B cell (primary cell): ENCODE measurements at regions not wholly inside any gene's neighbourhood (a gene's known extent, or its start where the extent isn't known, plus 50 kb on each side); places are given as distances from the start of the nearest gene placed in this dataset.

Experiments
- ATAC-seq: fragments of 200-7000 bp; cut with Tn5 transposase; one replicate; pipeline ENCODE4 v1.10.0; 2021; ENCODE audit warnings: low read depth, mild to moderate bottlenecking, moderate number of reproducible peaks, moderate library complexity
- CTCF ChIA-PET: fragments of 350-600 bp; sonication (Branson Sonifier 250); formaldehyde crosslinking; loops from one replicate; lab custom pipeline; 2021; ENCODE audit warnings: antibody characterized with exemption, inconsistent platforms; lab: Charles Lee
- POLR2A ChIA-PET: fragments of 350-600 bp; sonication (Branson Sonifier 250); formaldehyde crosslinking; loops from one replicate; lab custom pipeline; 2021; ENCODE audit warnings: antibody characterized with exemption; lab: Charles Lee
- DNase-seq: peaks from one replicate; pipeline ENCODE4 v3.0.0; 2013
- H2AFZ ChIP-seq: 2 replicates; pipeline ENCODE4 v1.6.1; 2012; ENCODE audit warnings: mild to moderate bottlenecking, low read depth, low read length; ENCODE audit not compliant: insufficient read depth, poor library complexity, severe bottlenecking
- H3K27ac ChIP-seq, 2 donors: 1 replicate in 1 of 2; 2 replicates in 1 of 2; pipeline ENCODE4 v1.5.1; 2012 to 2013; ENCODE audit warnings: low read length in 2 of 2, mild to moderate bottlenecking in 2 of 2, moderate library complexity in 1 of 2
- H3K27me3 ChIP-seq, 4 experiments: fragments of 200-600 bp in 1 of 4; sonication (generic) in 1 of 4; replicated peaks in 1 of 4; 1 replicate in 2 of 4; 2 replicates in 2 of 4; pipeline versions ENCODE4 v1.6.1 to v1.7.0; 2013 to 2016; ENCODE audit warnings: low read length in 3 of 4, mild to moderate bottlenecking in 2 of 4, mixed read lengths in 1 of 4, moderate library complexity in 1 of 4; ENCODE audit not compliant: insufficient read depth in 4 of 4, control insufficient read depth in 3 of 4; ENCODE audit errors: control extremely low read depth in 1 of 4
- H3K36me3 ChIP-seq, 2 experiments: replicated peaks in 1 of 2; 1 replicate in 1 of 2; 2 replicates in 1 of 2; pipeline versions ENCODE4 v1.6.1 to v1.7.1; 2013; ENCODE audit warnings: low read length in 1 of 2; ENCODE audit not compliant: insufficient read depth in 2 of 2, control insufficient read depth in 1 of 2; ENCODE audit errors: control extremely low read depth in 1 of 2, extremely low read depth in 1 of 2
- H3K4me1 ChIP-seq, 2 donors: fragments of 200-600 bp in 1 of 2; sonication (generic) in 1 of 2; 1 replicate in 1 of 2; 2 replicates in 1 of 2; pipeline versions ENCODE4 v1.5.1 to v1.6.1; 2013 to 2017; ENCODE audit warnings: low read length in 2 of 2; ENCODE audit not compliant: control insufficient read depth in 2 of 2, insufficient read depth in 2 of 2
- H3K4me2 ChIP-seq: replicated peaks from 2 replicates; pipeline ENCODE3; 2012; ENCODE audit warnings: mild to moderate bottlenecking, low read depth, low read length; ENCODE audit not compliant: poor library complexity, severe bottlenecking
- H3K4me3 ChIP-seq, 5 experiments: fragments of 200-600 bp in 1 of 5; sonication (generic) in 1 of 5; 1 replicate in 3 of 5; 2 replicates in 2 of 5; pipeline versions ENCODE4 v1.5.1 to v1.7.0; 2011 to 2016; ENCODE audit warnings: low read length in 4 of 5, mild to moderate bottlenecking in 4 of 5, low read depth in 2 of 5, control low read depth in 1 of 5, moderate library complexity in 1 of 5; ENCODE audit not compliant: insufficient read depth in 1 of 5; ENCODE audit errors: control extremely low read depth in 1 of 5, extremely low read depth in 1 of 5
- H3K79me2 ChIP-seq: fragments of 200-600 bp; sonication (generic); one replicate; pipeline ENCODE4 v1.6.0; 2016; ENCODE audit warnings: low read length; ENCODE audit not compliant: control insufficient read depth, insufficient read depth
- H3K9ac ChIP-seq: fragments of 200-600 bp; sonication (generic); 2 replicates; pipeline ENCODE4 v1.6.1; 2017; ENCODE audit warnings: mild to moderate bottlenecking, low read length, moderate library complexity
- H3K9me3 ChIP-seq, 3 donors: one replicate each; pipeline versions ENCODE4 v1.6.1 to v1.7.1; 2013; ENCODE audit warnings: low read length in 2 of 3; ENCODE audit not compliant: control insufficient read depth in 2 of 3, insufficient read depth in 1 of 3; ENCODE audit errors: control extremely low read depth in 1 of 3
- H4K20me1 ChIP-seq: 2 replicates; pipeline ENCODE4 v1.6.0; 2012; ENCODE audit warnings: mild to moderate bottlenecking, low read length; ENCODE audit not compliant: insufficient read depth, control insufficient read depth, poor library complexity, severe bottlenecking
- H3K27ac Mint-ChIP-seq: one replicate; pipeline ENCODE4 v1.8.0; 2021; ENCODE audit warnings: mixed read lengths
- H3K27me3 Mint-ChIP-seq: one replicate; pipeline ENCODE4 v1.8.0; 2021; ENCODE audit warnings: mixed read lengths
- H3K4me1 Mint-ChIP-seq: one replicate; pipeline ENCODE4 v1.8.0; 2021; ENCODE audit warnings: mixed read lengths
- H3K4me3 Mint-ChIP-seq: one replicate; pipeline ENCODE4 v1.8.0; 2021; ENCODE audit warnings: mixed read lengths
- H3K9me3 Mint-ChIP-seq: one replicate; pipeline ENCODE4 v1.8.0; 2022; ENCODE audit warnings: mixed read lengths; ENCODE audit not compliant: insufficient read depth
- CTCF ChIP-seq: fragments of 200-600 bp; IDR thresholded peaks from one replicate; pipeline ENCODE4 v1.8.0; 2022; ENCODE audit warnings: antibody characterized with exemption, mild to moderate bottlenecking
- EZH2 ChIP-seq: IDR thresholded peaks from 2 replicates; pipeline ENCODE4 v1.6.1; 2012; ENCODE audit warnings: borderline replicate concordance, low read depth, mild to moderate bottlenecking, moderate library complexity, low read length; ENCODE audit not compliant: insufficient read depth, poor library complexity, severe bottlenecking
- WGBS: methylation state at CpG from one replicate; pipeline ENCODE4 v1.1.5; 2013; ENCODE audit warnings: missing lambda C conversion rate; ENCODE audit not compliant: insufficient coverage; 5-methylcytosine and 5-hydroxymethylcytosine counted together
- intact Hi-C: fragments of 100-400 bp; cut with micrococcal nuclease; formaldehyde crosslinking; loops from one replicate; pipeline ENCODE4 v1.10.0; 2022

- Mint-ChIP-seq H3K4me1 (no peaks in the 10 kb centered on the region), H3K27ac (no peak overlapping the region), H3K4me3 (no peak overlapping the region), H3K27me3 (no peaks in the 10 kb centered on the region), H3K9me3 (peaks cover 3% of the 10 kb centered on the region)
- Histone ChIP-seq H3K9ac (no peak overlapping the region), H4K20me1 (no peaks in the 10 kb centered on the region), H3K27me3 (no peaks in the 10 kb centered on the region), H3K36me3 (no peaks in the 10 kb centered on the region), H3K79me2 (no peaks in the 10 kb centered on the region), H2AFZ (no peak overlapping the region), H3K9me3 (peaks cover 0 to under 1% (median 0%) of the 10 kb centered on the region in 3 donors), H3K4me1 (no peaks in the 10 kb centered on the region), H3K4me3 (no peak overlapping the region), H3K4me2 (no peak overlapping the region), H3K27ac (no peak overlapping the region)
- no peak for DNase-seq
- ChIA-PET POLR2A (no interaction called here), CTCF (no interaction called here)
- intact Hi-C loops = no loop called here
- no CpG with 5 or more reads among the region's 1 CpG for WGBS
- no peak for ATAC-seq
- TF ChIP-seq CTCF (no peak), EZH2 (no peak)
Observed at GRCh38 chr3:65052101-65052500, 364.3 kb upstream of the ADAMTS9 start.

GRCh38 chr3:65048151-65048550 is 360.4 kb upstream of the ADAMTS9 start:
- TF ChIP-seq EZH2 (no peak), CTCF (no peak)
- no peaks in the 10 kb centered on the region for H3K27me3 ChIP-seq
- no peaks in the 10 kb centered on the region for H3K79me2 ChIP-seq
- H3K9ac ChIP-seq = no peak overlapping the region
- DNase-seq = no peak
- no CpG with 5 or more reads among the region's 1 CpG for WGBS
- H3K27ac ChIP-seq = no peak overlapping the region
- H3K27me3 Mint-ChIP-seq = no peaks in the 10 kb centered on the region
- no peaks in the 10 kb centered on the region for H3K4me1 ChIP-seq
- H3K4me1 Mint-ChIP-seq = no peaks in the 10 kb centered on the region
- no peak overlapping the region for H3K4me3 ChIP-seq
- H4K20me1 ChIP-seq = no peaks in the 10 kb centered on the region
- H3K4me2 ChIP-seq = no peak overlapping the region
- ChIA-PET POLR2A (no interaction called here), CTCF (no interaction called here)
- H3K4me3 Mint-ChIP-seq = no peak overlapping the region
- H3K36me3 ChIP-seq = no peaks in the 10 kb centered on the region
- intact Hi-C loops = no loop called here
- peaks cover 11% of the 10 kb centered on the region for H3K9me3 Mint-ChIP-seq
- H2AFZ ChIP-seq = no peak overlapping the region
- H3K27ac Mint-ChIP-seq = no peak overlapping the region
- H3K9me3 ChIP-seq = peaks cover 0 to 10% (median 0%) of the 10 kb centered on the region in 3 donors
- no peak for ATAC-seq
